GM18505 (cell line): ENCODE measurements at regions not wholly inside any gene's neighbourhood (a gene's known extent, or its start where the extent isn't known, plus 50 kb on each side); places are given as distances from the start of the nearest gene placed in this dataset.

ENCODE experiments used
- ATAC-seq: cut with Tn5 transposase; IDR thresholded peaks from one replicate; pipeline ENCODE4 v1.9.1; 2021; ENCODE audit not compliant: unreplicated experiment
- POLR2A ChIP-seq: IDR thresholded peaks from 4 replicates; pipeline ENCODE4 v1.6.1; 2011; ENCODE audit warnings: borderline replicate concordance; ENCODE audit not compliant: insufficient read depth, insufficient read length; ENCODE audit errors: extremely low read depth

GRCh38 chr1:182280504-182280900 lies 111.1 kb downstream of the GLUL start:
- ATAC-seq = no peak
- no peak for TF ChIP-seq POLR2A

GRCh38 chr1:182279724-182280503 lies 111.7 kb downstream of the GLUL start:
- no peak for TF ChIP-seq POLR2A
- no peak for ATAC-seq

- no peak for ATAC-seq
- TF ChIP-seq POLR2A = no peak
Measured at GRCh38 chr1:182279302-182279701, 112.3 kb downstream of the GLUL start.

- TF ChIP-seq POLR2A = no peak
- no peak for ATAC-seq
Measured at GRCh38 chr1:182278144-182279054, 113.2 kb downstream of the GLUL start.

GRCh38 chr1:182275271-182275670 lies 116.3 kb downstream of the GLUL start:
- no peak for ATAC-seq
- TF ChIP-seq POLR2A = no peak

GRCh38 chr1:182274618-182275017 lies 117.0 kb downstream of the GLUL start:
- no peak for TF ChIP-seq POLR2A

GRCh38 chr1:182270731-182271130 lies 120.9 kb downstream of the GLUL start:
- no peak for ATAC-seq
- TF ChIP-seq POLR2A = no peak

More at GRCh38 chr1:182274618-182275017, 117.0 kb downstream of the GLUL start:
- ATAC-seq = no peak

GRCh38 chr1:182269097-182269496 lies 122.5 kb downstream of the GLUL start:
- no peak for TF ChIP-seq POLR2A
- ATAC-seq = no peak

GRCh38 chr1:182268669-182269068 lies 122.9 kb downstream of the GLUL start:
- no peak for TF ChIP-seq POLR2A
- no peak for ATAC-seq

- ATAC-seq = no peak
- no peak for TF ChIP-seq POLR2A
Measured at GRCh38 chr1:182264185-182264584, 127.4 kb downstream of the GLUL start.

GRCh38 chr1:182263706-182264105 lies 127.9 kb downstream of the GLUL start:
- TF ChIP-seq POLR2A = no peak

GRCh38 chr1:182262425-182262824 lies 129.2 kb downstream of the GLUL start:
- ATAC-seq = no peak
- TF ChIP-seq POLR2A = no peak

More at GRCh38 chr1:182263706-182264105, 127.9 kb downstream of the GLUL start:
- no peak for ATAC-seq

- TF ChIP-seq POLR2A = no peak
- ATAC-seq = no peak
Measured at GRCh38 chr1:182261655-182262054, 129.9 kb downstream of the GLUL start.

- no peak for TF ChIP-seq POLR2A
- no peak for ATAC-seq
Measured at GRCh38 chr1:182260516-182260915, 131.1 kb downstream of the GLUL start.

GRCh38 chr1:182259968-182260367 lies 131.6 kb downstream of the GLUL start:
- no peak for ATAC-seq
- no peak for TF ChIP-seq POLR2A
